K562 (cell line): ENCODE measurements at regions not wholly inside any gene's neighbourhood (a gene's known extent, or its start where the extent isn't known, plus 50 kb on each side); places are given as distances from the start of the nearest gene placed in this dataset.

ENCODE experiments used
- ARID1B ChIP-seq: fragments of 450-650 bp; IDR thresholded peaks from 2 replicates; pipeline ENCODE4 v1.6.1; 2016; ENCODE audit warnings: antibody characterized with exemption, mild to moderate bottlenecking, inconsistent platforms
- CHD1 ChIP-seq: fragments of 200-600 bp; sonication (generic); IDR thresholded peaks from one replicate; pipeline ENCODE4 v1.6.1; 2012; ENCODE audit warnings: mild to moderate bottlenecking, moderate library complexity, low read length, inconsistent platforms
- ELF4 ChIP-seq: fragments of 450-650 bp; formaldehyde crosslinking; IDR thresholded peaks from 2 replicates; pipeline ENCODE4 v1.4.0; 2022; ENCODE audit warnings: missing genetic modification characterization
- GTF2F1 ChIP-seq: IDR thresholded peaks from 2 replicates; pipeline ENCODE4 v1.6.1; 2011; ENCODE audit warnings: low read depth, low read length, improper control_type of control experiment
- POLR2A ChIP-seq: fragments of 450-650 bp; conservative IDR thresholded peaks from 2 replicates; pipeline ENCODE4 v1.6.1; 2016
- RAD51 ChIP-seq: fragments of 450-650 bp; IDR thresholded peaks from 2 replicates; pipeline ENCODE4 v1.7.1; 2016; ENCODE audit warnings: low read depth, mild to moderate bottlenecking, borderline replicate concordance
- YY1 ChIP-seq, 3 experiments: IDR thresholded peaks; 2 replicates each; pipeline ENCODE4 v1.6.1; 2011; ENCODE audit warnings: low read length in 2 of 3, mild to moderate bottlenecking in 2 of 3, moderate library complexity in 2 of 3, borderline replicate concordance in 1 of 3, control low read depth in 1 of 3, low read depth in 1 of 3; ENCODE audit not compliant: insufficient read depth in 3 of 3, insufficient replicate concordance in 2 of 3, control insufficient read depth in 1 of 3, insufficient read length in 1 of 3; ENCODE audit errors: extremely low read depth in 1 of 3
- ZC3H4 ChIP-seq: sonication (generic); formaldehyde crosslinking; IDR thresholded peaks from 2 replicates; pipeline ENCODE4 v1.9.0; 2021; ENCODE audit warnings: missing genetic modification reagents, borderline replicate concordance
- ZZZ3 ChIP-seq: fragments of 450-650 bp; IDR thresholded peaks from 2 replicates; pipeline ENCODE4 v1.6.1; 2016; ENCODE audit warnings: antibody characterized with exemption, mild to moderate bottlenecking, moderate library complexity
- TF ChIP-seq, protein P1 (sequence below): fragments of 450-650 bp; IDR thresholded peaks from one replicate; pipeline ENCODE4 v1.6.1; 2018; ENCODE audit warnings: mild to moderate bottlenecking, moderate library complexity; ENCODE audit not compliant: partially characterized antibody
- TF ChIP-seq, protein P2 (sequence below), 3 experiments: fragments of 200-800 bp in 1 of 3; sonication (Bioruptor generic) in 1 of 3; sonication (generic) in 1 of 3; formaldehyde crosslinking in 1 of 3; IDR thresholded peaks; 2 replicates each; pipeline versions ENCODE4 v1.6.1 to v1.8.0; 2016 to 2022; ENCODE audit warnings: mild to moderate bottlenecking in 2 of 3, missing compliant biosample characterization in 2 of 3, missing genetic modification characterization in 2 of 3, missing genetic modification reagents in 1 of 3
- TF ChIP-seq, protein P3 (sequence below), 3 experiments: IDR thresholded peaks in 2 of 3; conservative IDR thresholded peaks in 1 of 3; 2 replicates each; pipeline ENCODE4 v1.5.1; 2011 to 2012; ENCODE audit warnings: low read length in 3 of 3, mild to moderate bottlenecking in 3 of 3, control low read depth in 2 of 3, improper control_type of control experiment in 1 of 3, inconsistent platforms in 1 of 3, low read depth in 1 of 3, mixed read lengths in 1 of 3, moderate library complexity in 1 of 3; ENCODE audit not compliant: insufficient read depth in 2 of 3
- TF ChIP-seq, protein P4 (sequence below): fragments of 250-450 bp; sonication (Bioruptor Pico); IDR thresholded peaks from 2 replicates; pipeline ENCODE4 v1.5.0; 2020; ENCODE audit warnings: mild to moderate bottlenecking
- TF ChIP-seq, protein P5 (sequence below): fragments of 450-650 bp; IDR thresholded peaks from 2 replicates; pipeline ENCODE4 v1.6.1; 2016; ENCODE audit warnings: antibody characterized with exemption

DNA sequence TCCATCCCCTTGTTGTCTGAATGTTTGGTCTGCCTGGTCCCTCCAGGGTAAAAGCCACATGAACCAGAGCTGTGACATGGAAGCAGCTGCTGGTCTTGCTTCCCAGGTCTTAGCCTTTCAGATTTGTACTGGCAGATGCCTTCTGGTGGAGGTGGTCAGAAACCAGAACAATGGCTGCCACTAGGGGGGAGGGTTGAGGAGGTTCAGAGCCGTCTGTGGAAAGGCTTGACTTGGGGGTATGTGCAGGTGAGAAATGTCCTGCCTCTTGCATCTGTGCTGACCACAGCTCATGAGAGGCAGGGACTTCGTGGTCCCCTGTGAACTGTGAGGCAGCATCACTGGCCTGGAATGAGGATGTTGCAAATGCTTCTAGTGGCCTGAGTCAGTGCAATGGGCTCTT, 144.2 kb upstream of the WDR1 start:
- TF ChIP-seq ZC3H4 (CRISPR knock-in tag) = no peak
- TF ChIP-seq, protein P1, sequence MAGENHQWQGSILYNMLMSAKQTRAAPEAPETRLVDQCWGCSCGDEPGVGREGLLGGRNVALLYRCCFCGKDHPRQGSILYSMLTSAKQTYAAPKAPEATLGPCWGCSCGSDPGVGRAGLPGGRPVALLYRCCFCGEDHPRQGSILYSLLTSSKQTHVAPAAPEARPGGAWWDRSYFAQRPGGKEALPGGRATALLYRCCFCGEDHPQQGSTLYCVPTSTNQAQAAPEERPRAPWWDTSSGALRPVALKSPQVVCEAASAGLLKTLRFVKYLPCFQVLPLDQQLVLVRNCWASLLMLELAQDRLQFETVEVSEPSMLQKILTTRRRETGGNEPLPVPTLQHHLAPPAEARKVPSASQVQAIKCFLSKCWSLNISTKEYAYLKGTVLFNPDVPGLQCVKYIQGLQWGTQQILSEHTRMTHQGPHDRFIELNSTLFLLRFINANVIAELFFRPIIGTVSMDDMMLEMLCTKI = no peak
- TF ChIP-seq RAD51 = no peak
- TF ChIP-seq, protein P2, sequence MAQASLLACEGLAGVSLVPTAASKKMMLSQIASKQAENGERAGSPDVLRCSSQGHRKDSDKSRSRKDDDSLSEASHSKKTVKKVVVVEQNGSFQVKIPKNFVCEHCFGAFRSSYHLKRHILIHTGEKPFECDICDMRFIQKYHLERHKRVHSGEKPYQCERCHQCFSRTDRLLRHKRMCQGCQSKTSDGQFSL (CRISPR knock-in tag; IDR thresholded peaks at IDR 0.05) = no peak
- TF ChIP-seq, protein P2 (tag; IDR thresholded peaks at IDR 0.05) = no peak
- TF ChIP-seq ARID1B = no peak
- no peak for TF ChIP-seq CHD1
- TF ChIP-seq, protein P3, sequence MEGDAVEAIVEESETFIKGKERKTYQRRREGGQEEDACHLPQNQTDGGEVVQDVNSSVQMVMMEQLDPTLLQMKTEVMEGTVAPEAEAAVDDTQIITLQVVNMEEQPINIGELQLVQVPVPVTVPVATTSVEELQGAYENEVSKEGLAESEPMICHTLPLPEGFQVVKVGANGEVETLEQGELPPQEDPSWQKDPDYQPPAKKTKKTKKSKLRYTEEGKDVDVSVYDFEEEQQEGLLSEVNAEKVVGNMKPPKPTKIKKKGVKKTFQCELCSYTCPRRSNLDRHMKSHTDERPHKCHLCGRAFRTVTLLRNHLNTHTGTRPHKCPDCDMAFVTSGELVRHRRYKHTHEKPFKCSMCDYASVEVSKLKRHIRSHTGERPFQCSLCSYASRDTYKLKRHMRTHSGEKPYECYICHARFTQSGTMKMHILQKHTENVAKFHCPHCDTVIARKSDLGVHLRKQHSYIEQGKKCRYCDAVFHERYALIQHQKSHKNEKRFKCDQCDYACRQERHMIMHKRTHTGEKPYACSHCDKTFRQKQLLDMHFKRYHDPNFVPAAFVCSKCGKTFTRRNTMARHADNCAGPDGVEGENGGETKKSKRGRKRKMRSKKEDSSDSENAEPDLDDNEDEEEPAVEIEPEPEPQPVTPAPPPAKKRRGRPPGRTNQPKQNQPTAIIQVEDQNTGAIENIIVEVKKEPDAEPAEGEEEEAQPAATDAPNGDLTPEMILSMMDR (IDR thresholded peaks at IDR 0.05 in 2 of 3, conservative IDR thresholded peaks at IDR 0.05 in 1 of 3; ENCODE audit: insufficient read depth in 2 of 3, low read depth in 1 of 3, low read length in 3 of 3) = peak; percentile 35 to 47 (median 41); a peak in 4 of 6 replicates
- TF ChIP-seq, protein P4, sequence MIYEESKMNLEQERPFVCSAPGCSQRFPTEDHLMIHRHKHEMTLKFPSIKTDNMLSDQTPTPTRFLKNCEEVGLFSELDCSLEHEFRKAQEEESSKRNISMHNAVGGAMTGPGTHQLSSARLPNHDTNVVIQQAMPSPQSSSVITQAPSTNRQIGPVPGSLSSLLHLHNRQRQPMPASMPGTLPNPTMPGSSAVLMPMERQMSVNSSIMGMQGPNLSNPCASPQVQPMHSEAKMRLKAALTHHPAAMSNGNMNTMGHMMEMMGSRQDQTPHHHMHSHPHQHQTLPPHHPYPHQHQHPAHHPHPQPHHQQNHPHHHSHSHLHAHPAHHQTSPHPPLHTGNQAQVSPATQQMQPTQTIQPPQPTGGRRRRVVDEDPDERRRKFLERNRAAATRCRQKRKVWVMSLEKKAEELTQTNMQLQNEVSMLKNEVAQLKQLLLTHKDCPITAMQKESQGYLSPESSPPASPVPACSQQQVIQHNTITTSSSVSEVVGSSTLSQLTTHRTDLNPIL (CRISPR knock-in tag) = no peak
- TF ChIP-seq ZZZ3 = no peak
- TF ChIP-seq ELF4 (CRISPR knock-in tag) = no peak
- TF ChIP-seq, protein P5, sequence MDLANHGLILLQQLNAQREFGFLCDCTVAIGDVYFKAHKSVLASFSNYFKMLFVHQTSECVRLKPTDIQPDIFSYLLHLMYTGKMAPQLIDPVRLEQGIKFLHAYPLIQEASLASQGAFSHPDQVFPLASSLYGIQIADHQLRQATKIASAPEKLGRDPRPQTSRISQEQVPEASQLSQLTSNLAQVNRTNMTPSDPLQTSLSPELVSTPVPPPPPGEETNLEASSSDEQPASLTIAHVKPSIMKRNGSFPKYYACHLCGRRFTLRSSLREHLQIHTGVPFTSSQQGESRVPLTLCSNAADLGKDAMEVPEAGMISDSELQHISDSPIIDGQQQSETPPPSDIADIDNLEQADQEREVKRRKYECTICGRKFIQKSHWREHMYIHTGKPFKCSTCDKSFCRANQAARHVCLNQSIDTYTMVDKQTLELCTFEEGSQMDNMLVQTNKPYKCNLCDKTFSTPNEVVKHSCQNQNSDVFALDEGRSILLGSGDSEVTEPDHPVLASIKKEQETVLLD = no peak
- TF ChIP-seq POLR2A = no peak
- TF ChIP-seq GTF2F1 = no peak
- TF ChIP-seq YY1 (IDR thresholded peaks at IDR 0.05; ENCODE audit: borderline replicate concordance in 1 of 3, control insufficient read depth in 1 of 3, extremely low read depth in 1 of 3, insufficient read depth in 3 of 3, insufficient read length in 1 of 3, insufficient replicate concordance in 2 of 3, low read depth in 1 of 3, low read length in 2 of 3) = peak in 1 of 3 experiments; percentile 53
